ENCODE measurements at regions not wholly inside any gene's neighbourhood (a gene's known extent, or its start where the extent isn't known, plus 50 kb on each side); places are given as distances from the start of the nearest gene placed in this dataset.
"Not testable (repeated sequence)": the region's sequence is repeated elsewhere in the genome, so short reads cannot be mapped to it uniquely, and the experiment has no call there.

- 23 to 87% (median 69%) methylated on average over 2 to 6 of the region's 6 CpGs for WGBS, 10 experiments
- in situ Hi-C loops (cut with MboI; ENCODE audit: low pct_unique_long_range_greater_than_20kb in 2 of 9, low sequenced_read_pairs in 9 of 9, unreplicated experiment in 9 of 9) = no loop called here
- Histone ChIP-seq H3K4me3 (no peak overlapping the region), H3K27ac (no peak overlapping the region), H3K4me1 (replicated peaks in 1 of 2) (peaks cover 12 to 17% of the 10 kb centered on the region in 2 donors)
- peak in 6 of 8 experiments; percentile 29 to 84 (median 58) for ATAC-seq (replicated peaks in 6 of 8)
Observed at GRCh38 chr6:3913077-3913957, 64.1 kb downstream of the FAM50B start.

- 33 to 92% (median 73%) methylated on average over 1 to 4 of the region's 4 CpGs; no CpG with 5 or more reads in 2 of the 10 experiments for WGBS, 10 experiments
- Histone ChIP-seq H3K27ac (no peak overlapping the region), H3K4me1 (replicated peaks in 1 of 2) (peaks cover 12 to 17% of the 10 kb centered on the region in 2 donors), H3K4me3 (no peak overlapping the region)
- in situ Hi-C loops (cut with MboI; ENCODE audit: low pct_unique_long_range_greater_than_20kb in 2 of 9, low sequenced_read_pairs in 9 of 9, unreplicated experiment in 9 of 9) = no loop called here
- no peak for ATAC-seq (replicated peaks in 6 of 8)
Observed at GRCh38 chr6:3913958-3914337, 64.8 kb downstream of the FAM50B start.

GRCh38 chr6:3915076-3915791 is 66.1 kb downstream of the FAM50B start:
- Histone ChIP-seq H3K27ac (no peak overlapping the region), H3K4me1 (replicated peaks in 1 of 2) (peaks cover 5 to 10% of the 10 kb centered on the region in 2 donors), H3K4me3 (no peak overlapping the region)
- 67 to 100% (median 98%) methylated on average over 1 to 9 of the region's 9 CpGs; no CpG with 5 or more reads in 2 of the 10 experiments for WGBS, 10 experiments
- ATAC-seq (replicated peaks in 6 of 8) = no peak
- in situ Hi-C loops (cut with MboI; ENCODE audit: low pct_unique_long_range_greater_than_20kb in 2 of 9, low sequenced_read_pairs in 9 of 9, unreplicated experiment in 9 of 9) = no loop called here

DNA sequence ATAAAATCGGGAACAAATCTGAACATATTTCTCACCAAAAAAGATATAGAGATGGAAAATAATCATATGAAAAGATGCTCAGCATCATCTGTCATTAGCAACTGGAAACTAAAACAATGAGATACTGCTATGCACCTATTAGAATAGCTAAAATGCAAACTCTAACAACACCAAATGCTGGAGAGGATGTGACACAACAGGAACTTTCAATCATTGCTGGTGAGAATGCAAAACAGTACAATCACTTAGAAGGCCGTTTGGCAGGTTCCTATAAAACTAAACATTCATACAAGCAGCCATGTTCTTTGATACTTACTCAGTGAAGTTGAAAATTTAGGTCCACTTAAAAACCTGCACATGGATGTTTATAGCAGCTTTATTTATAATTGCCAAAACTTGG is 67.0 kb downstream of the FAM50B start:
- Histone ChIP-seq H3K27ac (no peak overlapping the region), H3K4me3 (no peak overlapping the region), H3K4me1 (replicated peaks in 1 of 2) (peaks cover 5 to 9% of the 10 kb centered on the region in 2 donors)
- WGBS, 10 experiments = 53 to 87% (median 70%) methylated on average over 1 to 2 of the region's 2 CpGs
- ATAC-seq (replicated peaks in 6 of 8) = no peak
- in situ Hi-C loops (cut with MboI; ENCODE audit: low pct_unique_long_range_greater_than_20kb in 2 of 9, low sequenced_read_pairs in 9 of 9, unreplicated experiment in 9 of 9) = no loop called here

DNA sequence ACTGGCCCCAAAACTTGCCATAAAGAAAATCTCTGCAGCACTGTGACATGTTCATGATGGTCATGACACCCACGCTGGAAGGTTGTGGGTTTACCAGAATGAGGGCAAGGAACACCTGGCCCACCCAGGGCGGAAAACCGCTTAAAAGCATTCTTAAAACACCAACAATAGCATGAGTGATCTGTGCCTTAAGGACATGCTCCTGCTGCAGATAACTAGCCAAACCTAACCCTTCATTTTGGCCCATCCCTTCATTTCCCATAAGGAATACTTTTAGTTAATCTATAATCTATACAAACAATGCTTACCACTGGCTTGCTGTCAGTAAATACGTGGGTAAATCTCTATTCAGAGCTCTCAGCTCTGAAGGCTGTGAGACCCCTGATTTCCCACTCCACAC is 67.6 kb downstream of the FAM50B start:
- in situ Hi-C loops (cut with MboI; ENCODE audit: low pct_unique_long_range_greater_than_20kb in 2 of 9, low sequenced_read_pairs in 9 of 9, unreplicated experiment in 9 of 9); ATAC-seq (replicated peaks in 6 of 8); H3K4me1 ChIP-seq (replicated peaks in 1 of 2); H3K4me3 ChIP-seq; H3K27ac ChIP-seq: not testable (repeated sequence)
- 40 to 100% (median 76%) methylated on average over 1 to 4 of the region's 4 CpGs; no CpG with 5 or more reads in 1 of the 10 experiments for WGBS, 10 experiments

DNA sequence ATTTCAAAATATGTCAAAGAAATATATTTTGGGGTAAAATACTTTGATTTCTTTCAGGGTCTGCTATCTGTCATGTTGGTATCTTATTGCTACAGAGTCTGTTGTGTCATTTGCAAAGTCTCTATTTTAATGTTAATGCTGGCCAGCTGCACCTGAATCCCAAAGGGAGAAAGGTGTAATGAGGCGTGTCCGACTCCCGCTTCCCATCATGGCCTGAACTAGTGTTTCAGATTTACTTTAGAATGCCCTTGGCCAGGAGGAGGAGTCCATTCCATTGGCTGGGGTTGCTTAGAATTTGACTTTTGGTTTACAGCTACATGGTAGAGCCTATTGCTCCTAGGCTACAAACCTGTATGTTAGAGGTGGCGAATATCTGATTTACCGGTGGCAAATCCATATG is 69.3 kb downstream of the FAM50B start:
- in situ Hi-C loops (cut with MboI; ENCODE audit: low pct_unique_long_range_greater_than_20kb in 2 of 9, low sequenced_read_pairs in 9 of 9, unreplicated experiment in 9 of 9) = no loop called here

DNA sequence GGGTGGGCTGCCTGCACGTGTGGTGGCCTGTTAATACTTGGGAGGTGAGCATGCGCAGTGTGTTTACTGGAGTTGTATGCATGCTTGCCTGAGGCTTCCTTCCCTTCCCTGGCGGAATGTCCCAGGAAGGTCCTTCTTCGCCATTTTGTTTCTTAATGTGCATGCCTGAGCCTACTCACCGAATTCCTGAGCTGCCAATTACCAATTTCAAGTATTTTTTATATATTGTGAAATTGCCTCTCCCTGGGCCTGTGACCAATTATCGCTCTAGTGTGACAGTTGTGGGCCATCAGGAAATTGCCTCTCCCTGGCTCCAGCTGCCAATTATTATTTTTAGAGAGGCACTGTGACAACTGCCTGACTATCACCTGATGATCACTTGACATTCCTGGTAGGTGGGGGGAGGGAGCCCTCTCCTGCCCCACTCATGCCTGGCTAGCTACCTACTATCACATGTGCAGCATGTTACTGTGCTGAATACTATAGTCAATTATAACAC is 70.0 kb downstream of the FAM50B start:
- ATAC-seq (replicated peaks in 6 of 8) = peak in 5 of 8 experiments; percentile 7 to 88 (median 73)
- 26 to 96% (median 86%) methylated on average over 2 to 6 of the region's 6 CpGs; no CpG with 5 or more reads in 3 of the 10 experiments for whole genome bisulfite sequencing, 10 experiments
- in situ Hi-C loops (cut with MboI; ENCODE audit: low pct_unique_long_range_greater_than_20kb in 2 of 9, low sequenced_read_pairs in 9 of 9, unreplicated experiment in 9 of 9) = no loop called here

More for the DNA sequence above, 69.3 kb downstream of the FAM50B start:
- peaks cover 0 to 2% of the 10 kb centered on the region in 2 donors for H3K4me1 ChIP-seq (replicated peaks in 1 of 2)
- no peak overlapping the region for H3K4me3 ChIP-seq
- WGBS, 10 experiments = 89 to 100% (median 95%) methylated on average over 1 to 5 of the region's 5 CpGs; no CpG with 5 or more reads in 5 of the 10 experiments
- no peak for ATAC-seq (replicated peaks in 6 of 8)
- no peak overlapping the region for H3K27ac ChIP-seq

DNA sequence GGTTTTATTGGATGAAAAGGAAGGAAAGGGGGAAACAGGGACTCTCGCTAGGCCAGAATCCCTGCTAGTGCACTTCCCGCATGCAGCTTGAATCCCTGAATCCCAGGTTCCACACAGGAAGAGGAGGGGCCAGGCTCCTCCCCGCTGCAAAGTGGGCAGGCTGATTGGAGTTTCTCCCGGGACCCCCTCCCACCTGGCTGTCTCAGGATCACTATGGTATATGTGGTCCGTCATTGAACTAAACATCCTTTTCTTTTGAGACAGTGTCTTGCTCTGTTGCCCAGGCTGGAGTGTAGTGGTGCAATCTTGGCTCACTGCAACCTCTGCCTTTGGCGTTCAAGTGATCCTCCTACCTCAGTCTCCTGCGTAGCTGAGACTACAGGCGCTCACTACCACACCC is 70.7 kb downstream of the FAM50B start:
- WGBS, 10 experiments = 80 to 100% (median 93%) methylated on average over 1 to 5 of the region's 8 CpGs; no CpG with 5 or more reads in 4 of the 10 experiments
- Histone ChIP-seq H3K4me3 (no peak overlapping the region), H3K4me1 (replicated peaks in 1 of 2) (no peaks in the 10 kb centered on the region), H3K27ac (no peak overlapping the region)
- in situ Hi-C loops (cut with MboI; ENCODE audit: low pct_unique_long_range_greater_than_20kb in 2 of 9, low sequenced_read_pairs in 9 of 9, unreplicated experiment in 9 of 9) = no loop called here
- ATAC-seq (replicated peaks in 6 of 8) = no peak

More for the DNA sequence above, 70.0 kb downstream of the FAM50B start:
- Histone ChIP-seq H3K4me3 (no peak overlapping the region), H3K27ac (no peak overlapping the region), H3K4me1 (replicated peaks in 1 of 2) (no peaks in the 10 kb centered on the region)

DNA sequence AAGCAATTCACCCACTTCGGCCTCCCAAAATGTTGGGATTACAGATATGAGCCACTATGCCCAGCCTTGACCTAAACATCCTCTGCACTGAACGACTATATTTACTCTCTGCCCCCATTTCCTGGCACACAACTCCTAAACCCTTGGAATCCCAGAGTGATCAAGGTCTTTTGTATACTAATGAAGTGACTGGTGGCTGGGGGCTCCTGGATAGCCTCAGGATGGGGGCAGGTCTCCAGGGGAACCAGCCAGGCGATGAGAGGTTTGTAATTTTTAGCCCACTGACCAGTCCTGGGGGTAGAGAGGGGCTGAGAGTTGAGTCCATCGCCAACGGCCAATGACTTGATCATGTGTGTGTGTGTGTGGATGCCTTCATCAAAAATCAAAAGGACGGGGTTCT is 71.1 kb downstream of the FAM50B start:
- Histone ChIP-seq H3K4me3 (no peak overlapping the region), H3K4me1 (replicated peaks in 1 of 2) (no peaks in the 10 kb centered on the region), H3K27ac (no peak overlapping the region)
- 78 to 100% (median 90%) methylated on average over 2 to 4 of the region's 6 CpGs; no CpG with 5 or more reads in 2 of the 10 experiments for WGBS, 10 experiments
- in situ Hi-C loops (cut with MboI; ENCODE audit: low pct_unique_long_range_greater_than_20kb in 2 of 9, low sequenced_read_pairs in 9 of 9, unreplicated experiment in 9 of 9) = no loop called here
- ATAC-seq (replicated peaks in 6 of 8) = no peak

GRCh38 chr6:3921663-3922062 is 72.5 kb downstream of the FAM50B start:
- Histone ChIP-seq H3K27ac (no peak overlapping the region), H3K4me1 (replicated peaks in 1 of 2) (no peaks in the 10 kb centered on the region), H3K4me3 (no peak overlapping the region)
- in situ Hi-C loops (cut with MboI; ENCODE audit: low pct_unique_long_range_greater_than_20kb in 2 of 9, low sequenced_read_pairs in 9 of 9, unreplicated experiment in 9 of 9) = no loop called here
- no peak for ATAC-seq (replicated peaks in 6 of 8)
- 80 to 100% (median 83%) methylated on average over 1 to 2 of the region's 2 CpGs; no CpG with 5 or more reads in 7 of the 10 experiments for WGBS, 10 experiments

DNA sequence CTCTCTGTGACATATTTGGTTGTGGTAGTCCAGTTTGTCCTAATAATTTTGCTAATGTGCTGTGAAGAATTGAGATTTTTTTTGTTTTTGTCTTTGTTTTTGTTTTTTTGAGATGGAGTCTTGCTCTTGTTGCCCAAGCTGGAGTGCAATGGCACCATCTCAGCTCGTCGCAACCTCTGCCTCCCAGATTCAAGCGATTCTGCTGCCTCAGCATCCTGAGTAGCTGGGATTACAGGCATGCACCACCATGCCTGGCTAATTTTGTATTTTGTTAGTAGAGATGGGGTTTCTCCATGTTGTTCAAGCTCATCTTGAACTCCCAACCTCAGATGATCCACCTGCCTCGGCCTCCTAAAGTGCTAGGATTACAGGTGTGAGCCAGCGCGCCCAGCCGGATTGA is 73.4 kb downstream of the FAM50B start:
- H3K4me3 ChIP-seq; in situ Hi-C loops (cut with MboI; ENCODE audit: low pct_unique_long_range_greater_than_20kb in 2 of 9, low sequenced_read_pairs in 9 of 9, unreplicated experiment in 9 of 9); H3K27ac ChIP-seq; H3K4me1 ChIP-seq (replicated peaks in 1 of 2); ATAC-seq (replicated peaks in 6 of 8): not testable (repeated sequence)
- WGBS, 10 experiments = 82 to 100% (median 98%) methylated on average over 1 to 7 of the region's 7 CpGs; no CpG with 5 or more reads in 3 of the 10 experiments

DNA sequence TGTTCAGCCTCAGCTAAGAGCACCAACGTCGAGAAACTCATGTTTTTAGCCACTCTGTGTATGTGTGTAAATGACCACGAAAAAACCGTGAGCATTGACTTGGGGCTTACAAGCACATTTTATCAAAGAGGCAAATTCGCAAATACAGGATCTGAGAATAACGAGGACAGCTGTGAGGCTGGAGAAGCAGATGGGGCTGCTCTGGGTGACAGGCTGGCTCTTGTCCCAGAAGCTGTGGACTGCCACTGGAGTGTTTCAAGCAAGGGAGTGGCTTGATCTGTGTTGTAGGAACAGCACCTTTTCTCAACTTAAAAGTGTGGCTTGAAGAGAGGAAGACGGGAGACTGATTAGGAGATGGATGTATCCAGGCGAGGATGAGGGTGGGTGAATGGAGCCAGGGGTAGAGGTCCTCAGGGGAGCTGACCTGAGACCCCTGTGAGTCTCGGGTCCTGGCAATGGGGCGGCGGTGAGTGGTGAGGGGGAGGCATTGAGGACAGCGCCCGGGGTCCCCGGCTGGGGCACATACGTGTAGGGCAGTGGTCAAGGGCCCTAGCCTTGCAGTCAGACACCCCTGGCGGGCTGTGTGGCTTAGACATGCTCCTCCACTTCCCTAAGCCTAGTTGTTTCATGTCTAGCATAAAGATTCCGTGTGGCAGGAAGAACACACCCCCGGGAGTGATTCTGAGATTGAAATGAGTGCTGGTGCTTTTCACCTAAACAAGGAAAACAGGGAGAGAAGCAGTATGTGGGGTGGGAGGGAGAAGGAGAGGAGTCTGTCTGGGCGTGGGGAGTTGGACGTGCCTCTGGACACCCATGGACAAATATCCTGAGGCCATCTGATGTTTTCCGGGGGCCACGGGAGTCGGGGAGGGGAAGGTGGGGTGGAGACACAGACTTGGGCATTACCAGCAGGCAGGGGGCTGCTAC is 76.3 kb downstream of the FAM50B start:
- in situ Hi-C loops (cut with MboI; ENCODE audit: low pct_unique_long_range_greater_than_20kb in 2 of 9, low sequenced_read_pairs in 9 of 9, unreplicated experiment in 9 of 9); H3K4me1 ChIP-seq (replicated peaks in 1 of 2); H3K4me3 ChIP-seq; H3K27ac ChIP-seq: not testable (repeated sequence)
- peak in 3 of 8 experiments; percentile 52 to 66 (median 59) for ATAC-seq (replicated peaks in 6 of 8)
- WGBS, 10 experiments = 30 to 92% (median 75%) methylated on average over 1 to 6 of the region's 23 CpGs; no CpG with 5 or more reads in 3 of the 10 experiments

All from motor neuron (in vitro differentiated cells).